ENCODE measurements at regions not wholly inside any gene's neighbourhood (a gene's known extent, or its start where the extent isn't known, plus 50 kb on each side); places are given as distances from the start of the nearest gene placed in this dataset.

DNA sequence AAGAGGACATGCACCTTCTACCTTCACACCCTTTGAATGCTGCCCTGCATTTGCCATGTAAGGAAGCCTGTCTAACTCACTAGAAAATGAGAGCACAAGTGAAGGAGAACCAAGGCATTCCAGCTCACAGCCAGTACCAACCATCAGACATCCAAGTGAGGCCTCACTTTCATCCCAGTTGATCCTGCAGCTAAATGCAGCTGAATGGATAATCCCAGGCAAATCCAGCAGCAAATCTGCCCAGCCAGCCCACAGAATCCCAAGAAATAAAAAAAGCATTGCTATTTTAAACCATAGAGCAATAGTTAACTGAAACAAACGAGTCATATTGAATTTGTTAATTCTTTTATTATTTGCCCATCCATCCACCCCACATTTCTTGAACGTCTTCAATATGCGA, 112.5 kb downstream of the C4orf33 start:
- no TSS peak for BruUV-seq (replicated peaks)
- Mint-ChIP-seq H3K27me3 (ENCODE audit: insufficient read depth, unreplicated experiment) (peaks cover 4% of the 10 kb centered on the region), H3K9me3 (ENCODE audit: unreplicated experiment) (no peaks in the 10 kb centered on the region), H3K36me3 (ENCODE audit: insufficient read depth, unreplicated experiment) (no peaks in the 10 kb centered on the region), H3K4me1 (ENCODE audit: low read depth, unreplicated experiment) (no peaks in the 10 kb centered on the region), H3K4me3 (ENCODE audit: unreplicated experiment) (no peak overlapping the region), H3K27ac (ENCODE audit: unreplicated experiment) (no peak overlapping the region)
- POLR2A ChIA-PET = no interaction called here
- no peaks in the 10 kb centered on the region for H3K9me3 ChIP-seq
- H3K36me3 ChIP-seq (ENCODE audit: control insufficient read depth, insufficient read depth, low read length) = no peaks in the 10 kb centered on the region
- CTCF ChIA-PET = no interaction called here
- no peaks in the 10 kb centered on the region for H3K4me1 ChIP-seq
- intact Hi-C loops (cut with micrococcal nuclease; ENCODE audit: unreplicated experiment) = no loop called here
- TF ChIP-seq, protein P1, sequence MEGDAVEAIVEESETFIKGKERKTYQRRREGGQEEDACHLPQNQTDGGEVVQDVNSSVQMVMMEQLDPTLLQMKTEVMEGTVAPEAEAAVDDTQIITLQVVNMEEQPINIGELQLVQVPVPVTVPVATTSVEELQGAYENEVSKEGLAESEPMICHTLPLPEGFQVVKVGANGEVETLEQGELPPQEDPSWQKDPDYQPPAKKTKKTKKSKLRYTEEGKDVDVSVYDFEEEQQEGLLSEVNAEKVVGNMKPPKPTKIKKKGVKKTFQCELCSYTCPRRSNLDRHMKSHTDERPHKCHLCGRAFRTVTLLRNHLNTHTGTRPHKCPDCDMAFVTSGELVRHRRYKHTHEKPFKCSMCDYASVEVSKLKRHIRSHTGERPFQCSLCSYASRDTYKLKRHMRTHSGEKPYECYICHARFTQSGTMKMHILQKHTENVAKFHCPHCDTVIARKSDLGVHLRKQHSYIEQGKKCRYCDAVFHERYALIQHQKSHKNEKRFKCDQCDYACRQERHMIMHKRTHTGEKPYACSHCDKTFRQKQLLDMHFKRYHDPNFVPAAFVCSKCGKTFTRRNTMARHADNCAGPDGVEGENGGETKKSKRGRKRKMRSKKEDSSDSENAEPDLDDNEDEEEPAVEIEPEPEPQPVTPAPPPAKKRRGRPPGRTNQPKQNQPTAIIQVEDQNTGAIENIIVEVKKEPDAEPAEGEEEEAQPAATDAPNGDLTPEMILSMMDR (IDR thresholded peaks at IDR 0.05; ENCODE audit: insufficient read depth in 1 of 2, low read depth in 1 of 2, low read length in 1 of 2, severe bottlenecking in 1 of 2, unreplicated experiment in 1 of 2) = no peak
- no peaks in the 10 kb centered on the region for H3K27me3 ChIP-seq (replicated peaks; ENCODE audit: control insufficient read depth, insufficient read depth, low read length)
- DNase-seq = no peak
- H3K4me3 ChIP-seq (ENCODE audit: low read depth, low read length) = no peak overlapping the region

DNA sequence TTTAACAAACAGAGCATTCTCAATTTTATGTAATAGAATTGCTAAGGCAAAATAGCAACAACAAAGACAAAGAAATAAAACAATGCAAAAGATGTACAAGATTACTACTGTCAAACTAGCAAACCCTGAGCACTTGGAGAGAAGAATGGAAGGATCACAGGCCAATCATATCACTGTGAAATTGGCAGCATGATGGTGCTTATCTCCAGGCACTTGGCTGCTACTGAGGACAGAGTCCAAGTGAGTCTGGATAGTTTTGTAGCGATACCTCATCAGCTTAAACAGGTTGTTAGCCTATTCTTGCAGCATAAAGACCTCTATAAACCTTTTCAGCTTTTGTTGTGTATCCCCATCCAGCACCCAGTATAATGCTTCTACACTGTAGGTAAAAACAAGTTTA, 117.7 kb downstream of the C4orf33 start:
- no peak overlapping the region for H3K4me3 Mint-ChIP-seq (ENCODE audit: unreplicated experiment)
- no peak for DNase-seq
- CTCF ChIA-PET = interaction anchor here (0.6 kb wide), 1 partner anchor 10 kb away, joined by 3 read pairs; no protein-coding TSS in a partner anchor
- TF ChIP-seq, protein P1 (IDR thresholded peaks at IDR 0.05; ENCODE audit: insufficient read depth in 1 of 2, low read depth in 1 of 2, low read length in 1 of 2, severe bottlenecking in 1 of 2, unreplicated experiment in 1 of 2) = no peak
- BruUV-seq (replicated peaks) = no TSS peak
- POLR2A ChIA-PET = interaction anchor here (0.5 kb wide), 1 partner anchor 1062 kb away, joined by 3 read pairs; no protein-coding TSS in a partner anchor
- H3K4me1 Mint-ChIP-seq (ENCODE audit: low read depth, unreplicated experiment) = no peaks in the 10 kb centered on the region
- H3K9me3 Mint-ChIP-seq (ENCODE audit: unreplicated experiment) = no peaks in the 10 kb centered on the region
- Histone ChIP-seq H3K27me3 (replicated peaks; ENCODE audit: control insufficient read depth, insufficient read depth, low read length) (no peaks in the 10 kb centered on the region), H3K36me3 (ENCODE audit: control insufficient read depth, insufficient read depth, low read length) (no peaks in the 10 kb centered on the region), H3K4me3 (ENCODE audit: low read depth, low read length) (no peak overlapping the region), H3K4me1 (no peaks in the 10 kb centered on the region), H3K9me3 (no peaks in the 10 kb centered on the region)
- intact Hi-C loops (cut with micrococcal nuclease; ENCODE audit: unreplicated experiment) = no loop called here
- no peaks in the 10 kb centered on the region for H3K36me3 Mint-ChIP-seq (ENCODE audit: insufficient read depth, unreplicated experiment)
- no peak overlapping the region for H3K27ac Mint-ChIP-seq (ENCODE audit: unreplicated experiment)
- H3K27me3 Mint-ChIP-seq (ENCODE audit: insufficient read depth, unreplicated experiment) = no peaks in the 10 kb centered on the region

DNA sequence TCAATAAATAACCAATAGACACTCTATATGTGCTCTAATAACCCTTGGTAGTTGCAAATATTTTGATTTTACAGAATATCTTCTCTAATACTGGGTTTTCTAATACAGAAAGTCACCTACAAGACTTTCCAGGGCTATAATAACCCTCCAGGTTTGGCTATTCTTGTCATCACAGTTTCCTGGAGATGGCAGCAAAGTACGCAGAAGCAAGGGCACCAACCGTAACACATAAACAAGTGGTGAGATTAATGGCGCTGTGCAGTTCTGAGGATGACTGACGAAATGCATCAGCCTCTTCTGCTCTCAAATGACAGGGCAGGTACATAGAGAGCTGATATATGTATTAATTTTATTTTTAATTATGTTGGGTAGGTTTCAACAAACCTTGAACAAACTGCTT, 122.4 kb downstream of the C4orf33 start:
- Mint-ChIP-seq H3K4me1 (ENCODE audit: low read depth, unreplicated experiment) (no peaks in the 10 kb centered on the region), H3K9me3 (ENCODE audit: unreplicated experiment) (no peaks in the 10 kb centered on the region), H3K36me3 (ENCODE audit: insufficient read depth, unreplicated experiment) (no peaks in the 10 kb centered on the region), H3K27me3 (ENCODE audit: insufficient read depth, unreplicated experiment) (no peaks in the 10 kb centered on the region), H3K27ac (ENCODE audit: unreplicated experiment) (no peak overlapping the region), H3K4me3 (ENCODE audit: unreplicated experiment) (no peak overlapping the region)
- BruUV-seq (replicated peaks) = no TSS peak
- ChIA-PET CTCF (no interaction called here), POLR2A (no interaction called here)
- intact Hi-C loops (cut with micrococcal nuclease; ENCODE audit: unreplicated experiment) = no loop called here
- Histone ChIP-seq H3K27me3 (replicated peaks; ENCODE audit: control insufficient read depth, insufficient read depth, low read length) (no peaks in the 10 kb centered on the region), H3K36me3 (ENCODE audit: control insufficient read depth, insufficient read depth, low read length) (no peaks in the 10 kb centered on the region), H3K9me3 (no peaks in the 10 kb centered on the region), H3K4me1 (no peaks in the 10 kb centered on the region), H3K4me3 (ENCODE audit: low read depth, low read length) (no peak overlapping the region)
- peak in 1 of 2 experiments; percentile 9 for DNase-seq
- TF ChIP-seq, protein P1 (IDR thresholded peaks at IDR 0.05; ENCODE audit: insufficient read depth in 1 of 2, low read depth in 1 of 2, low read length in 1 of 2, severe bottlenecking in 1 of 2, unreplicated experiment in 1 of 2) = no peak

Measured in Caco-2 (cell line).